Esophagus muscularis mucosa (tissue), 4 donors: ENCODE measurements at regions not wholly inside any gene's neighbourhood (a gene's known extent, or its start where the extent isn't known, plus 50 kb on each side); places are given as distances from the start of the nearest gene placed in this dataset.

Source experiments
- DNase-seq: peaks from one replicate; pipeline ENCODE4 v3.0.0-alpha.2; 2017; ENCODE audit errors: extremely low spot score
- H3K27ac ChIP-seq, 4 donors: fragments of 200-600 bp; sonication (generic); replicated peaks in 1 of 4; 1 replicate in 3 of 4; 2 replicates in 1 of 4; pipeline ENCODE4 v1.5.1; 2016 to 2019; ENCODE audit warnings: mild to moderate bottlenecking in 1 of 4
- H3K27me3 ChIP-seq, 4 donors: fragments of 200-600 bp; sonication (generic); one replicate each; pipeline versions ENCODE4 v1.5.1 to v1.6.0; 2016 to 2019
- H3K36me3 ChIP-seq, 4 donors: fragments of 200-600 bp; sonication (generic); one replicate each; pipeline ENCODE4 v1.5.1; 2016 to 2019
- H3K4me1 ChIP-seq, 4 donors: fragments of 200-600 bp; sonication (generic); one replicate each; pipeline ENCODE4 v1.5.1; 2016 to 2019
- H3K4me3 ChIP-seq, 4 donors: fragments of 200-600 bp; sonication (generic); 1 replicate in 2 of 4; 2 replicates in 2 of 4; pipeline ENCODE4 v1.5.1; 2016 to 2019; ENCODE audit warnings: mild to moderate bottlenecking in 4 of 4, moderate library complexity in 1 of 4
- H3K9me3 ChIP-seq, 4 donors: fragments of 200-600 bp; sonication (generic); 1 replicate in 3 of 4; 2 replicates in 1 of 4; pipeline ENCODE4 v1.5.1; 2016 to 2019
- EP300 ChIP-seq: sonication (generic); formaldehyde crosslinking; IDR thresholded peaks from one replicate; pipeline ENCODE4 v1.6.1; 2017; ENCODE audit warnings: antibody characterized with exemption
- POLR2A ChIP-seq: fragments of 450-650 bp; IDR thresholded peaks from one replicate; pipeline ENCODE4 v1.6.1; 2017; ENCODE audit warnings: antibody characterized with exemption, moderate library complexity, mild to moderate bottlenecking, low read depth
- POLR2AphosphoS5 ChIP-seq, 2 donors: sonication (generic); formaldehyde crosslinking; IDR thresholded peaks; one replicate each; pipeline ENCODE4 v1.6.1; 2017; ENCODE audit warnings: antibody characterized with exemption in 2 of 2
- WGBS: methylation state at CpG from one replicate; pipeline ENCODE4 v1.1.5; 2018; 5-methylcytosine and 5-hydroxymethylcytosine counted together
- intact Hi-C: fragments of 100-400 bp; cut with DNase I; formaldehyde crosslinking; loops from one replicate; pipeline ENCODE4 v1.15.1; 2023
- TF ChIP-seq, protein P1 (sequence below), 3 experiments: fragments of 200-600 bp in 2 of 3; fragments of 450-650 bp in 1 of 3; sonication (generic) in 2 of 3; IDR thresholded peaks; one replicate each; pipeline ENCODE4 v1.5.1; 2017 to 2019; ENCODE audit warnings: antibody characterized with exemption in 3 of 3, mild to moderate bottlenecking in 2 of 3, moderate library complexity in 1 of 3

- Histone ChIP-seq H3K27me3 (no peaks in the 10 kb centered on the region), H3K4me3 (no peak overlapping the region), H3K4me1 (no peaks in the 10 kb centered on the region), H3K9me3 (no peaks in the 10 kb centered on the region), H3K36me3 (no peaks in the 10 kb centered on the region), H3K27ac (no peak overlapping the region)
- DNase-seq = no peak
- 97% methylated on average over 4 of the region's 4 CpGs for WGBS
- TF ChIP-seq POLR2A = no peak
- intact Hi-C loops = no loop called here
These were observed 131.5 kb upstream of the VEGFC start for GRCh38 chr4:176924238-176924637.

GRCh38 chr4:176925962-176926361, 133.2 kb upstream of the VEGFC start:
- H3K4me1 ChIP-seq = no peaks in the 10 kb centered on the region
- no peaks in the 10 kb centered on the region for H3K27me3 ChIP-seq
- DNase-seq = no peak
- no peaks in the 10 kb centered on the region for H3K36me3 ChIP-seq
- H3K27ac ChIP-seq = no peak overlapping the region
- no peaks in the 10 kb centered on the region for H3K9me3 ChIP-seq
- 84% methylated on average over 2 of the region's 2 CpGs for WGBS
- TF ChIP-seq EP300 = no peak
- TF ChIP-seq, protein P1, sequence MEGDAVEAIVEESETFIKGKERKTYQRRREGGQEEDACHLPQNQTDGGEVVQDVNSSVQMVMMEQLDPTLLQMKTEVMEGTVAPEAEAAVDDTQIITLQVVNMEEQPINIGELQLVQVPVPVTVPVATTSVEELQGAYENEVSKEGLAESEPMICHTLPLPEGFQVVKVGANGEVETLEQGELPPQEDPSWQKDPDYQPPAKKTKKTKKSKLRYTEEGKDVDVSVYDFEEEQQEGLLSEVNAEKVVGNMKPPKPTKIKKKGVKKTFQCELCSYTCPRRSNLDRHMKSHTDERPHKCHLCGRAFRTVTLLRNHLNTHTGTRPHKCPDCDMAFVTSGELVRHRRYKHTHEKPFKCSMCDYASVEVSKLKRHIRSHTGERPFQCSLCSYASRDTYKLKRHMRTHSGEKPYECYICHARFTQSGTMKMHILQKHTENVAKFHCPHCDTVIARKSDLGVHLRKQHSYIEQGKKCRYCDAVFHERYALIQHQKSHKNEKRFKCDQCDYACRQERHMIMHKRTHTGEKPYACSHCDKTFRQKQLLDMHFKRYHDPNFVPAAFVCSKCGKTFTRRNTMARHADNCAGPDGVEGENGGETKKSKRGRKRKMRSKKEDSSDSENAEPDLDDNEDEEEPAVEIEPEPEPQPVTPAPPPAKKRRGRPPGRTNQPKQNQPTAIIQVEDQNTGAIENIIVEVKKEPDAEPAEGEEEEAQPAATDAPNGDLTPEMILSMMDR (IDR thresholded peaks at IDR 0.05) = no peak
- no peak for TF ChIP-seq POLR2A
- TF ChIP-seq POLR2AphosphoS5 (IDR thresholded peaks at IDR 0.05) = no peak
- intact Hi-C loops = no loop called here
- H3K4me3 ChIP-seq = no peak overlapping the region

GRCh38 chr4:176927117-176927516, 134.4 kb upstream of the VEGFC start:
- H3K4me3 ChIP-seq = no peak overlapping the region
- H3K27ac ChIP-seq = no peak overlapping the region
- H3K9me3 ChIP-seq = no peaks in the 10 kb centered on the region
- no peaks in the 10 kb centered on the region for H3K4me1 ChIP-seq
- 84% methylated on average over 1 of the region's 1 CpG for WGBS
- H3K36me3 ChIP-seq = no peaks in the 10 kb centered on the region
- H3K27me3 ChIP-seq = no peaks in the 10 kb centered on the region
- intact Hi-C loops = no loop called here
- DNase-seq = no peak
- TF ChIP-seq POLR2AphosphoS5 (IDR thresholded peaks at IDR 0.05) (no peak), EP300 (no peak), POLR2A (no peak)
- TF ChIP-seq, protein P1 (IDR thresholded peaks at IDR 0.05) = no peak

DNA sequence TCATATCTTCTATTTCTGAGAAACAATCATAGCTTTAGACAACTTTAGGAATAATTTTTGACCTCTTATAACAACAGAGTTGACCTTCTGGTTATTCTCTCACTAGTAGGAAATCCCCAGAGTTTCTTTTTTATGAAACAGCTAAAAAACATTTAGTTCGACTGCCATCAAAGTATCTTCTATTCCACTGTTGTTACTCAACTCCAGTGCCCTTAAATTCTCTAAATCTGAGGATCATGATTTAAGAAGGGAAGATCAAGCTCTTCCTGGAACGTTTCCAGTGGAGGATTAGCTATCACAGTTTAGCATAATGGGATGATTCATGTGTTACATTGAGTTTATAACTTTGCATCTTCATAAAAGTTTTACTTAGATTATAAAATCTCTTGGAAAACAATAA, 134.9 kb upstream of the VEGFC start:
- intact Hi-C loops = no loop called here
- WGBS = 21% methylated on average over 2 of the region's 2 CpGs

DNA sequence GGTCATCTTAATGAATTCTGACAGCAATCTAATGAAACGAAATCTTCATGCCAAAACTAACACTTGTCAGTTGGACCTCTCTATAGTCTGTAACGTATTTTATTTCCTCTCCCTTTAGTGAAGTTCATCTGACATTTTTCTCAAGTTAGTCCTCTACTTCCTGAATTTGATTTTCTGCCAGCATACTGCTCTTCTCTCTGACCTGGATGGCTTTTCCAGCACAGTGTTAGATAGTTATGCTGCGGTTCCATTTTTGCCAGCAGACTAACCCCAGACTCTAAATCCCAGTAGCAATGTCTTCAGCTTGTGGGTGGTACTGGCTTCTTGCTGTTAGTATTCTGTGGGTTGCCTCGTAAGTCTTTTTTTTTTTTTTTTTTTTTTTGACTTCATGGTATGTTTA, 146.7 kb upstream of the VEGFC start:
- Histone ChIP-seq H3K4me1 (peaks cover 0 to 26% (median 13%) of the 10 kb centered on the region in 4 donors), H3K36me3 (no peaks in the 10 kb centered on the region), H3K27me3 (no peaks in the 10 kb centered on the region), H3K9me3 (no peaks in the 10 kb centered on the region), H3K27ac (no peak overlapping the region), H3K4me3 (no peak overlapping the region)
- DNase-seq = no peak
- intact Hi-C loops = no loop called here
- no peak for TF ChIP-seq POLR2A
- no peak for TF ChIP-seq POLR2AphosphoS5 (IDR thresholded peaks at IDR 0.05)
- TF ChIP-seq, protein P1 (IDR thresholded peaks at IDR 0.05) = no peak
- no peak for TF ChIP-seq EP300
- WGBS = 22% methylated on average over 4 of the region's 4 CpGs

More for the DNA sequence above, 134.9 kb upstream of the VEGFC start:
- H3K9me3 ChIP-seq = no peaks in the 10 kb centered on the region
- H3K4me1 ChIP-seq = no peaks in the 10 kb centered on the region
- TF ChIP-seq EP300 = no peak
- TF ChIP-seq POLR2AphosphoS5 (IDR thresholded peaks at IDR 0.05) = no peak
- TF ChIP-seq POLR2A = no peak
- TF ChIP-seq, protein P1 (IDR thresholded peaks at IDR 0.05) = no peak
- no peaks in the 10 kb centered on the region for H3K27me3 ChIP-seq
- DNase-seq = no peak
- no peak overlapping the region for H3K4me3 ChIP-seq
- no peak overlapping the region for H3K27ac ChIP-seq
- H3K36me3 ChIP-seq = no peaks in the 10 kb centered on the region
